Activated naive CD4-positive, alpha-beta T cell treated with anti-CD3 and anti-CD28 coated beads, Interleukin-2, amount 10 ng/mL, durations not matched to agents 7 days and 5 days (primary cell): ENCODE measurements at regions not wholly inside any gene's neighbourhood (a gene's known extent, or its start where the extent isn't known, plus 50 kb on each side); places are given as distances from the start of the nearest gene placed in this dataset.

Source experiments
- CTCF ChIA-PET: fragments of 350-600 bp; sonication (Branson Sonifier 250); formaldehyde crosslinking; loops from one replicate; lab custom pipeline; 2021; ENCODE audit warnings: antibody characterized with exemption; lab: Charles Lee
- DNase-seq: peaks from one replicate; pipeline ENCODE4 v3.0.0-alpha.2; 2020
- H3K27ac Mint-ChIP-seq: one replicate; pipeline ENCODE4 v1.8.0; 2021; ENCODE audit warnings: mild to moderate bottlenecking, moderate library complexity, mixed read lengths
- H3K27me3 Mint-ChIP-seq: one replicate; pipeline ENCODE4 v1.8.0; 2021; ENCODE audit warnings: mild to moderate bottlenecking, mixed read lengths
- H3K36me3 Mint-ChIP-seq: one replicate; pipeline ENCODE4 v1.8.0; 2021; ENCODE audit warnings: mixed read lengths
- H3K4me1 Mint-ChIP-seq: one replicate; pipeline ENCODE4 v1.8.0; 2021; ENCODE audit warnings: mixed read lengths
- H3K4me3 Mint-ChIP-seq: one replicate; pipeline ENCODE4 v1.8.0; 2021; ENCODE audit warnings: mild to moderate bottlenecking, moderate library complexity, mixed read lengths
- H3K9me3 Mint-ChIP-seq: one replicate; pipeline ENCODE4 v1.8.0; 2021; ENCODE audit warnings: mixed read lengths

GRCh38 chr1:221641811-221642210, 100.1 kb downstream of the DUSP10 start:
- H3K4me3 Mint-ChIP-seq: no peak overlapping the region
- peaks cover 3% of the 10 kb centered on the region for H3K27me3 Mint-ChIP-seq
- no peaks in the 10 kb centered on the region for H3K4me1 Mint-ChIP-seq
- H3K27ac Mint-ChIP-seq: no peak overlapping the region
- H3K9me3 Mint-ChIP-seq: no peaks in the 10 kb centered on the region
- CTCF ChIA-PET: interaction anchor here (1.0 kb wide), 1 partner anchor 10 kb away, joined by 3 read pairs; no protein-coding TSS in a partner anchor
- no peaks in the 10 kb centered on the region for H3K36me3 Mint-ChIP-seq
- no peak for DNase-seq

GRCh38 chr1:221643404-221644144, 98.3 kb downstream of the DUSP10 start:
- Mint-ChIP-seq H3K9me3 (no peaks in the 10 kb centered on the region), H3K27me3 (peaks cover 3% of the 10 kb centered on the region), H3K27ac (no peak overlapping the region), H3K4me3 (no peak overlapping the region), H3K4me1 (no peaks in the 10 kb centered on the region), H3K36me3 (no peaks in the 10 kb centered on the region)
- DNase-seq: no peak
- CTCF ChIA-PET: no interaction called here

GRCh38 chr1:221644145-221644448, 97.8 kb downstream of the DUSP10 start:
- no peak for DNase-seq
- Mint-ChIP-seq H3K27me3 (peaks cover 3% of the 10 kb centered on the region), H3K9me3 (no peaks in the 10 kb centered on the region), H3K36me3 (no peaks in the 10 kb centered on the region), H3K4me3 (no peak overlapping the region), H3K4me1 (no peaks in the 10 kb centered on the region), H3K27ac (no peak overlapping the region)
- CTCF ChIA-PET: no interaction called here

GRCh38 chr1:221644663-221645258, 97.1 kb downstream of the DUSP10 start:
- no peak overlapping the region for H3K27ac Mint-ChIP-seq
- no peaks in the 10 kb centered on the region for H3K36me3 Mint-ChIP-seq
- no peak overlapping the region for H3K4me3 Mint-ChIP-seq
- no peak for DNase-seq
- no peaks in the 10 kb centered on the region for H3K9me3 Mint-ChIP-seq
- no peaks in the 10 kb centered on the region for H3K4me1 Mint-ChIP-seq
- CTCF ChIA-PET: no interaction called here
- H3K27me3 Mint-ChIP-seq: peaks cover 3% of the 10 kb centered on the region

GRCh38 chr1:221648201-221648600, 93.7 kb downstream of the DUSP10 start:
- Mint-ChIP-seq H3K4me1 (no peaks in the 10 kb centered on the region), H3K4me3 (no peak overlapping the region), H3K36me3 (no peaks in the 10 kb centered on the region), H3K9me3 (no peaks in the 10 kb centered on the region), H3K27me3 (no peaks in the 10 kb centered on the region), H3K27ac (no peak overlapping the region)
- DNase-seq: no peak
- CTCF ChIA-PET: interaction anchor here (1.1 kb wide), 1 partner anchor 64 kb away, joined by 3 read pairs; no protein-coding TSS in a partner anchor
